ENCODE measurements at regions not wholly inside any gene's neighbourhood (a gene's known extent, or its start where the extent isn't known, plus 50 kb on each side); places are given as distances from the start of the nearest gene placed in this dataset.

- TF ChIP-seq CTCF (IDR thresholded peaks at IDR 0.05) = no peak
- Histone ChIP-seq H3K36me3 (no peaks in the 10 kb centered on the region), H3K4me3 (no peak overlapping the region), H3K27me3 (no peaks in the 10 kb centered on the region), H3K27ac (no peak overlapping the region), H3K9me3 (no peaks in the 10 kb centered on the region), H3K4me1 (peaks cover 0 to 9% of the 10 kb centered on the region in 2 donors)
- no peak for DNase-seq (ENCODE audit: low spot score)
Observed at GRCh38 chr22:49034836-49035817, 792.5 kb downstream of the BRD1 start.

- Histone ChIP-seq H3K9me3 (no peaks in the 10 kb centered on the region), H3K4me3 (no peak overlapping the region), H3K4me1 (peaks cover 0 to 9% of the 10 kb centered on the region in 2 donors), H3K27ac (no peak overlapping the region), H3K36me3 (no peaks in the 10 kb centered on the region), H3K27me3 (no peaks in the 10 kb centered on the region)
- no peak for TF ChIP-seq CTCF (IDR thresholded peaks at IDR 0.05)
- no peak for DNase-seq (ENCODE audit: low spot score)
Observed at GRCh38 chr22:49033616-49034015, 794.1 kb downstream of the BRD1 start.

GRCh38 chr22:49032821-49033220 lies 794.9 kb downstream of the BRD1 start:
- H3K36me3 ChIP-seq = no peaks in the 10 kb centered on the region
- H3K4me1 ChIP-seq = peaks cover 0 to 9% of the 10 kb centered on the region in 2 donors
- no peak overlapping the region for H3K4me3 ChIP-seq
- H3K9me3 ChIP-seq = no peaks in the 10 kb centered on the region
- no peaks in the 10 kb centered on the region for H3K27me3 ChIP-seq
- DNase-seq (ENCODE audit: low spot score) = no peak
- no peak overlapping the region for H3K27ac ChIP-seq
- no peak for TF ChIP-seq CTCF (IDR thresholded peaks at IDR 0.05)

GRCh38 chr22:49031746-49032330 lies 795.8 kb downstream of the BRD1 start:
- Histone ChIP-seq H3K4me3 (no peak overlapping the region), H3K4me1 (peaks cover 0 to 9% of the 10 kb centered on the region in 2 donors), H3K27me3 (no peaks in the 10 kb centered on the region), H3K27ac (no peak overlapping the region), H3K9me3 (no peaks in the 10 kb centered on the region), H3K36me3 (no peaks in the 10 kb centered on the region)
- TF ChIP-seq CTCF (IDR thresholded peaks at IDR 0.05) = no peak
- DNase-seq (ENCODE audit: low spot score) = no peak

- H3K9me3 ChIP-seq = no peaks in the 10 kb centered on the region
- no peaks in the 10 kb centered on the region for H3K27me3 ChIP-seq
- TF ChIP-seq CTCF (IDR thresholded peaks at IDR 0.05) = no peak
- DNase-seq (ENCODE audit: low spot score) = no peak
- H3K4me3 ChIP-seq = no peak overlapping the region
- no peak overlapping the region for H3K27ac ChIP-seq
- no peaks in the 10 kb centered on the region for H3K36me3 ChIP-seq
- H3K4me1 ChIP-seq = no peaks in the 10 kb centered on the region
Observed at GRCh38 chr22:49028111-49028510, 799.6 kb downstream of the BRD1 start.

All from right atrium auricular region (tissue), 2 donors.